AG04450 (cell line): ENCODE measurements at regions not wholly inside any gene's neighbourhood (a gene's known extent, or its start where the extent isn't known, plus 50 kb on each side); places are given as distances from the start of the nearest gene placed in this dataset.

ENCODE experiments used
- CTCF ChIA-PET: fragments of 300-600, 350-600 bp; formaldehyde crosslinking; extraction: SDS; loops from one replicate; lab custom pipeline; 2022; ENCODE audit warnings: antibody characterized with exemption, inconsistent platforms; lab: Charles Lee
- POLR2A ChIA-PET: fragments of 350-600 bp; formaldehyde crosslinking; extraction: SDS; loops from one replicate; lab custom pipeline; 2021; ENCODE audit warnings: antibody characterized with exemption, inconsistent platforms; lab: Yijun Ruan, JAX
- DNase-seq: peaks from one replicate; pipeline ENCODE4 v3.0.0-alpha.2; 2011; ENCODE audit warnings: low read depth, low spot score
- H3K27ac ChIP-seq: one replicate; pipeline ENCODE4 v1.5.1; 2012; ENCODE audit warnings: low read depth, low read length, control low read depth
- H3K27me3 ChIP-seq: one replicate; pipeline ENCODE4 v1.6.0; 2012; ENCODE audit warnings: low read length; ENCODE audit not compliant: control insufficient read depth, insufficient read depth
- H3K4me3 ChIP-seq: 2 replicates; pipeline ENCODE4 v1.5.1; 2011; ENCODE audit warnings: mild to moderate bottlenecking, low read depth, low read length, control low read depth
- H3K9me3 ChIP-seq: 2 replicates; pipeline ENCODE4 v1.5.1; 2012; ENCODE audit warnings: low read length; ENCODE audit not compliant: control insufficient read depth, insufficient read depth
- CTCF ChIP-seq: IDR thresholded peaks from 2 replicates; pipeline ENCODE4 v1.5.1; 2011; ENCODE audit warnings: low read depth, low read length, control low read depth, inconsistent platforms

- no peak for DNase-seq
- POLR2A ChIA-PET: no interaction called here
- Histone ChIP-seq H3K27ac (no peak overlapping the region), H3K9me3 (peaks cover 3% of the 10 kb centered on the region; the same call in 1 of the 2 replicates), H3K27me3 (no peaks in the 10 kb centered on the region), H3K4me3 (no peak overlapping the region)
- no peak for TF ChIP-seq CTCF
- CTCF ChIA-PET: no interaction called here
These were observed 543.3 kb downstream of the SQOR start for GRCh38 chr15:46178138-46178537.

DNA sequence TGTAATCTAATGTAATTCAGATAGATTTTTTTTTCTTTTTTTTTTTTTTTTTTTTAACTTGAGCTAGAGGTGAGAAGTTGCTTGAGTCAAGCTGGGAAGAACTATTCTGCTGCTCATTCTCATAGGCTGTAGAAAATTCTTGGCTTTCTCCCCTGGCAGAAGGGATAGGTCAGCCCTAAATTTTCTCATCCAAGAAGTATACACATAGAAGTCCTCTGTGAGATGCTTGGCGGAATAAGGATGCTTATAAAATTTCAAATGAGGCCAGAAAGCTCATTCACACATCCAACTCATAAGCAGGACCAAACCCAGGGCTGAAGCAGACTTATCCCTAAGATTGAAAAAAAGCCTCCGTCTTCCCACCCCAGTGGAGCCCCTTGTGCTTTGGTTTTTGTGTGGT lies 572.5 kb downstream of the SQOR start:
- Histone ChIP-seq H3K27ac (no peak overlapping the region), H3K4me3 (no peak overlapping the region), H3K27me3 (no peaks in the 10 kb centered on the region), H3K9me3 (peaks cover 4% of the 10 kb centered on the region)
- TF ChIP-seq CTCF: no peak
- ChIA-PET POLR2A (no interaction called here), CTCF (interaction anchor here (0.6 to 0.7 kb wide), 2 partner anchors 212 to 502 kb away, joined by 3 to 4 read pairs; no protein-coding TSS in a partner anchor)
- DNase-seq: no peak

DNA sequence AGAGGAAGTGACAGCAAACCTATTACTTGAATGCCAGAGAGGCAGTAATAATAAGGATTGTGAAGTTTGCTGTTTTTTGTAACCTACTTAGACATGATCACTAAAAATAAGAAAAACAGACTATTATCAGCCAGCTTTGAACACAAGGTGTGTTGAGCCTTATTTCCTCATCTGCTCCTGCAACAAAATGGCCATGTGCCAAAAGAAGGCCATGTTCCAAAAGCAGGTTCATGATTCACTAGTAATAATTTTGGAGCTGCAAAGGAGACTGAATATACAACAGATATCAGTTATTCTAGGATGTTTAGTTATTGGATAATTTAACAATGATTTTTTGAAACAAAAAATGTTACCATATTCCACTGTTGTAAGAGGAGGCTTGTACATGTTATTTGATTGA lies 578.7 kb downstream of the SQOR start:
- no peak overlapping the region for H3K27ac ChIP-seq
- peaks cover 4% of the 10 kb centered on the region for H3K9me3 ChIP-seq
- H3K27me3 ChIP-seq: no peaks in the 10 kb centered on the region
- POLR2A ChIA-PET: no interaction called here
- TF ChIP-seq CTCF: no peak
- CTCF ChIA-PET: no interaction called here
- H3K4me3 ChIP-seq: no peak overlapping the region
- DNase-seq: no peak

GRCh38 chr15:46222826-46223225 lies 588.0 kb downstream of the SQOR start:
- H3K27ac ChIP-seq: no peak overlapping the region
- H3K27me3 ChIP-seq: no peaks in the 10 kb centered on the region
- H3K4me3 ChIP-seq: no peak overlapping the region
- ChIA-PET CTCF (no interaction called here), POLR2A (no interaction called here)
- TF ChIP-seq CTCF: no peak
- no peak for DNase-seq
- no peaks in the 10 kb centered on the region for H3K9me3 ChIP-seq

GRCh38 chr15:46229263-46229662 lies 594.4 kb downstream of the SQOR start:
- no peak for TF ChIP-seq CTCF
- H3K27ac ChIP-seq: no peak overlapping the region
- no peak overlapping the region for H3K4me3 ChIP-seq
- ChIA-PET POLR2A (no interaction called here), CTCF (no interaction called here)
- DNase-seq: no peak
- H3K27me3 ChIP-seq: no peaks in the 10 kb centered on the region
- H3K9me3 ChIP-seq: no peaks in the 10 kb centered on the region
